Choroid plexus epithelial cell (primary cell): ENCODE measurements at regions not wholly inside any gene's neighbourhood (a gene's known extent, or its start where the extent isn't known, plus 50 kb on each side); places are given as distances from the start of the nearest gene placed in this dataset.

ENCODE experiments used
- DNase-seq: peaks from one replicate; pipeline ENCODE4 v3.0.0-alpha.2; 2010; ENCODE audit warnings: low read depth
- H3K4me3 ChIP-seq: 2 replicates; pipeline ENCODE4 v1.5.1; 2011; ENCODE audit warnings: low read depth, mild to moderate bottlenecking, control low read depth, low read length, moderate library complexity
- CTCF ChIP-seq: conservative IDR thresholded peaks from 2 replicates; pipeline ENCODE4 v1.5.1; 2011; ENCODE audit warnings: low read depth, mild to moderate bottlenecking, control low read depth, inconsistent platforms, low read length, moderate library complexity

- H3K4me3 ChIP-seq = no peak overlapping the region
- no peak for DNase-seq
- no peak for TF ChIP-seq CTCF
These were observed 60.0 kb downstream of the ING1 start for GRCh38 chr13:110773480-110773879.

- no peak overlapping the region for H3K4me3 ChIP-seq
- no peak for DNase-seq
- TF ChIP-seq CTCF = no peak
These were observed 60.6 kb downstream of the ING1 start for GRCh38 chr13:110774051-110774450.

- no peak for TF ChIP-seq CTCF
These were observed 61.0 kb downstream of the ING1 start for GRCh38 chr13:110774490-110774889.

GRCh38 chr13:110775576-110775975, 62.1 kb downstream of the ING1 start:
- no peak for TF ChIP-seq CTCF
- no peak overlapping the region for H3K4me3 ChIP-seq
- DNase-seq = no peak

More at GRCh38 chr13:110774490-110774889, 61.0 kb downstream of the ING1 start:
- H3K4me3 ChIP-seq = no peak overlapping the region
- DNase-seq = no peak

GRCh38 chr13:110777251-110777820, 63.8 kb downstream of the ING1 start:
- no peak for DNase-seq
- H3K4me3 ChIP-seq = no peak overlapping the region
- no peak for TF ChIP-seq CTCF

GRCh38 chr13:110779022-110779421, 65.5 kb downstream of the ING1 start:
- H3K4me3 ChIP-seq = no peak overlapping the region
- no peak for TF ChIP-seq CTCF
- DNase-seq = peak; percentile 26

GRCh38 chr13:110780422-110780821, 66.9 kb downstream of the ING1 start:
- TF ChIP-seq CTCF = no peak
- H3K4me3 ChIP-seq = no peak overlapping the region
- no peak for DNase-seq
